ENCODE measurements at regions not wholly inside any gene's neighbourhood (a gene's known extent, or its start where the extent isn't known, plus 50 kb on each side); places are given as distances from the start of the nearest gene placed in this dataset.
A peak's percentile ranks its signal among the peaks of the same experiment; 100 is the strongest.
"Not testable (repeated sequence)": the region's sequence is repeated elsewhere in the genome, so short reads cannot be mapped to it uniquely, and the experiment has no call there.

DNA sequence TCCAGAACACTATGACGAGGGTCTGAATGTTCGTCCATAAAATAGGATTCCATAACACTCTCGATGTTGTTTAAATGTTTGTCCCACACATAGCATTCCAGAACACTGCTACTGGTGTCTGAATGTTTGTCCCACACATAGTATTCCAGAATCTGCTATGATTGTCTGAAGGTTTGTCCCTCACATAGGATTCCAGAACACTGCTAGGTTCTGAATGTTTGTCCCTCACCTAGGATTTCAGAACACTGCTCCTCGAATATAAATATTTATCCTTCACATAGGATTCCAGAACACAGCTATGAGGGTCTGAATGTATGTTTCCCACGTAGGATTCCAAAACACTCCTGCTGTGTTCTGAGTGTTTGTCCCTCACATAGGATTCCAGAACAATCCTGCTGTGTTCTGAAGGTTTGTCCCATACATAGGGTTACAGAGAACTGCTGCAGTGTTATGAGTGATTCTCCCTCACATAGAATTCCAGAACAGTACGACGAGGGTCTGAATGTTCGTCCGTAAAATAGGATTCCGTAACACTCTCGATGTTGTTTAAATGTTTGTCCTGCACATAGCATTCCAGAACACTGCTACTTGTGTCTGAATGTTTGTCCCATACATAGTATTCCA lies 215.3 kb downstream of the FOXD4L6 start:
- Histone ChIP-seq H3K9ac (ENCODE audit: low read length in 2 of 2) (no peak overlapping the region), H3K4me3 (ENCODE audit: low read length in 2 of 2) (peak overlapping the region in 1 of 2 donors; percentile 2), H3K27me3 (ENCODE audit: control insufficient read depth in 1 of 2, insufficient read depth in 2 of 2, low read length in 2 of 2) (peaks cover 0 to 6% of the 10 kb centered on the region in 2 donors), H3K9me3 (ENCODE audit: control insufficient read depth in 2 of 2, low read length in 2 of 2) (peaks cover 76 to 82% of the 10 kb centered on the region in 2 donors), H3K27ac (ENCODE audit: low read length) (no peak overlapping the region), H3K4me1 (ENCODE audit: control insufficient read depth, insufficient read depth, low read length) (no peaks in the 10 kb centered on the region), H3K36me3 (ENCODE audit: control insufficient read depth in 2 of 2, insufficient read depth in 2 of 2, low read length in 2 of 2) (peaks cover 0 to 3% of the 10 kb centered on the region in 2 donors)

- peaks cover 82 to 87% of the 10 kb centered on the region in 2 donors for H3K9me3 ChIP-seq (ENCODE audit: control insufficient read depth in 2 of 2, low read length in 2 of 2)
- H3K27me3 ChIP-seq (ENCODE audit: control insufficient read depth in 1 of 2, insufficient read depth in 2 of 2, low read length in 2 of 2); H3K4me1 ChIP-seq (ENCODE audit: control insufficient read depth, insufficient read depth, low read length); H3K9ac ChIP-seq (ENCODE audit: low read length in 2 of 2); H3K27ac ChIP-seq (ENCODE audit: low read length); H3K36me3 ChIP-seq (ENCODE audit: control insufficient read depth in 2 of 2, insufficient read depth in 2 of 2, low read length in 2 of 2): not testable (repeated sequence)
- H3K4me3 ChIP-seq (ENCODE audit: low read length in 2 of 2), result peak overlapping the region in 1 of 2 donors; percentile 2
Observed at GRCh38 chr9:40912679-40913078, 215.8 kb downstream of the FOXD4L6 start.

DNA sequence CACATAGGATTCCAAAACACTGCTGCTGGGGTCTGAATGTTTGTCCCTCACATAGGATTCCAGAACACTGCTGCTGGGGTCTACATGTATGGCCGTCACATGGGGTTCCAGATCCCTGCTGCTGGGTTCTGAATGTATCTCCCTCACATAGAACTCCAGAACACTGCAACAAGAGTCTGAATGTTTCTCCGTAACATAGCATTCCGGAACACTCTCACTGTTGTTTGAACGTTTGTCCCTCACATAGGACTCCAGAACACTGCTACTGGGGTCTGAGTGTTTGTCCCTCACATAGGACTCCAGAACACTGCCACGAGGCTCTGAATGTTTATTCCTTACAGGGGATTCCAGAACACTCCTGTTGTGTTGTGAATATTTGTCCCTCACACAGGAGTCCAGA lies 216.8 kb downstream of the FOXD4L6 start:
- H3K9me3 ChIP-seq (ENCODE audit: control insufficient read depth in 2 of 2, low read length in 2 of 2), result peaks cover 91 to 97% of the 10 kb centered on the region in 2 donors
- no peak overlapping the region for H3K27ac ChIP-seq (ENCODE audit: low read length)

GRCh38 chr9:40910995-40911394 lies 217.5 kb downstream of the FOXD4L6 start:
- not testable (repeated sequence) for H3K27me3 ChIP-seq (ENCODE audit: control insufficient read depth in 1 of 2, insufficient read depth in 2 of 2, low read length in 2 of 2); H3K9ac ChIP-seq (ENCODE audit: low read length in 2 of 2); H3K27ac ChIP-seq (ENCODE audit: low read length); H3K4me1 ChIP-seq (ENCODE audit: control insufficient read depth, insufficient read depth, low read length); H3K36me3 ChIP-seq (ENCODE audit: control insufficient read depth in 2 of 2, insufficient read depth in 2 of 2, low read length in 2 of 2)
- H3K9me3 ChIP-seq (ENCODE audit: control insufficient read depth in 2 of 2, low read length in 2 of 2), result peaks cover 94 to 96% of the 10 kb centered on the region in 2 donors
- H3K4me3 ChIP-seq (ENCODE audit: low read length in 2 of 2), result peak overlapping the region; percentile 16 to 20

More for the DNA sequence above, 216.8 kb downstream of the FOXD4L6 start:
- H3K4me3 ChIP-seq (ENCODE audit: low read length in 2 of 2), result peak overlapping the region in 1 of 2 donors; percentile 8
- H3K9ac ChIP-seq (ENCODE audit: low read length in 2 of 2), result no peak overlapping the region
- peaks cover 0 to 6% of the 10 kb centered on the region in 2 donors for H3K27me3 ChIP-seq (ENCODE audit: control insufficient read depth in 1 of 2, insufficient read depth in 2 of 2, low read length in 2 of 2)
- H3K36me3 ChIP-seq (ENCODE audit: control insufficient read depth in 2 of 2, insufficient read depth in 2 of 2, low read length in 2 of 2), result peaks cover 0 to 3% of the 10 kb centered on the region in 2 donors
- H3K4me1 ChIP-seq (ENCODE audit: control insufficient read depth, insufficient read depth, low read length), result no peaks in the 10 kb centered on the region

DNA sequence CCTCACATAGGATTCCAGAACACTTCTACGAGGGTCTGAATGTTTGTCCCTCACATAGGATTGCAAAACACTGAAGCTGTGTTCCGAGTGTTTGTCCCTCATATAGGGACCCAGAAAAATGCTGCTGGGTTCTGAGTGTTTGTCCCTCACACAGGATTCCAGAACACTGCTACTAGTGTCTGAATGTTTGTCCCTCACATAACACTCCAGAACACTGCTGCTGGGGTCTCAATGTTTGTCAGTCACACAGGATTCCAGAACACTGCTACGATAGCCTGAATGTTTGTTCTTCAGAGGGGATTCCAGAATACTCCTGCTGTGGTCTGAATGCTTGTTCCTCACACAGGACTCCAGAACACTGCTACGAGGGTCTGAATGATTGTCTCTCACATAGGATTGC lies 218.7 kb downstream of the FOXD4L6 start:
- H3K27ac ChIP-seq (ENCODE audit: low read length), result no peak overlapping the region
- H3K27me3 ChIP-seq (ENCODE audit: control insufficient read depth in 1 of 2, insufficient read depth in 2 of 2, low read length in 2 of 2), result peaks cover 0 to 6% of the 10 kb centered on the region in 2 donors
- no peak overlapping the region for H3K9ac ChIP-seq (ENCODE audit: low read length in 2 of 2)
- H3K9me3 ChIP-seq (ENCODE audit: control insufficient read depth in 2 of 2, low read length in 2 of 2), result peaks cover 91 to 94% of the 10 kb centered on the region in 2 donors
- no peaks in the 10 kb centered on the region for H3K4me1 ChIP-seq (ENCODE audit: control insufficient read depth, insufficient read depth, low read length)
- peak overlapping the region in 1 of 2 donors; percentile 20 for H3K4me3 ChIP-seq (ENCODE audit: low read length in 2 of 2)
- peaks cover 0 to under 1% of the 10 kb centered on the region in 2 donors for H3K36me3 ChIP-seq (ENCODE audit: control insufficient read depth in 2 of 2, insufficient read depth in 2 of 2, low read length in 2 of 2)

- H3K27me3 ChIP-seq (ENCODE audit: control insufficient read depth in 1 of 2, insufficient read depth in 2 of 2, low read length in 2 of 2); H3K9ac ChIP-seq (ENCODE audit: low read length in 2 of 2); H3K36me3 ChIP-seq (ENCODE audit: control insufficient read depth in 2 of 2, insufficient read depth in 2 of 2, low read length in 2 of 2); H3K4me1 ChIP-seq (ENCODE audit: control insufficient read depth, insufficient read depth, low read length); H3K27ac ChIP-seq (ENCODE audit: low read length): not testable (repeated sequence)
- Histone ChIP-seq H3K9me3 (ENCODE audit: control insufficient read depth in 2 of 2, low read length in 2 of 2) (peaks cover 88% of the 10 kb centered on the region in 2 donors), H3K4me3 (ENCODE audit: low read length in 2 of 2) (peak overlapping the region in 1 of 2 donors; percentile 20)
Observed at GRCh38 chr9:40909111-40909510, 219.4 kb downstream of the FOXD4L6 start.

DNA sequence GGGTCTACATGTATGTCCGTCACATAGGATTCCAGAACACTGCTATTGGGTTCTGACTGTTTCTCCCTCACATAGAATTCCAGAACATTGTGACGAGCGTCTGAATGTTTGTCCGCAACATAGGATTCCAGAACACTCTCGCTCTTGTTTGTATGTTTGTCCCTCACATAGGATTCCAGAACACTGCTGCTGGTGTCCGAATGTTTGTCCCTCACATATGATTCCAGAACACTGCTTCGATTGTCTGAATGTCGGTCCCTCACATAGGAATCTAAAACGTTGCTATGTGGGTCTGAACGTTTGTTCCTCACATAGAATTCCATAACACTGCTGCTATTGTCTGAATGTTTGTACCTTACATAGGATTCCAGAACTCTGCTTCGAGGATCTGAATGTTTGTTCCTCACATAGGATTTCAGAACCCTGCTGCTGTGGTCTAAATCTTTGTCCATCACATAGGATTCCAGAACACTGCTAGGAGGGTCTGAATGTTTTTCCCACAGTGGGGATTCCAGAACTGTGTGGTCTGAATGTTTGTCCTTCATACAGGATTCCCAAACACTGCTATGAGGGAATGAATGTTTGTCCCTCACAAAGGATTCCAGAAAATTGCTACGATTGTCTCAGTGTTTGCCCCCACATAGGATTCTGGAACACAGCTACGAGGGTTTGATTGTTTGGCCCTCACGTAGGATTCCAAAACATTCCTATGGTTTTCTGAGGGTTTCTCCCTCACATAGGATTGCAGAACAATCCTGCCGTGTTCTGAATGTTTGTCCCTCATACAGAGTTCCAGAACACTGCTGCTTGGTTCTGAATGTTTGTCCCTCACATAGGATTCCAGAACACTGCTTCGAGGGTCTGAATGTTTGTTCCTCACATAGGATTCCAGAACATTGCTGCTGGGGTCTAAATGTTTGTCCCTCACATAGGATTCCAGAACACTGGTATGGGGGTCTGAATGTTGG lies 220.5 kb downstream of the FOXD4L6 start:
- Histone ChIP-seq H3K4me3 (ENCODE audit: low read length in 2 of 2) (peak overlapping the region in 1 of 2 donors; percentile 20), H3K9me3 (ENCODE audit: control insufficient read depth in 2 of 2, low read length in 2 of 2) (peaks cover 77 to 83% of the 10 kb centered on the region in 2 donors)

DNA sequence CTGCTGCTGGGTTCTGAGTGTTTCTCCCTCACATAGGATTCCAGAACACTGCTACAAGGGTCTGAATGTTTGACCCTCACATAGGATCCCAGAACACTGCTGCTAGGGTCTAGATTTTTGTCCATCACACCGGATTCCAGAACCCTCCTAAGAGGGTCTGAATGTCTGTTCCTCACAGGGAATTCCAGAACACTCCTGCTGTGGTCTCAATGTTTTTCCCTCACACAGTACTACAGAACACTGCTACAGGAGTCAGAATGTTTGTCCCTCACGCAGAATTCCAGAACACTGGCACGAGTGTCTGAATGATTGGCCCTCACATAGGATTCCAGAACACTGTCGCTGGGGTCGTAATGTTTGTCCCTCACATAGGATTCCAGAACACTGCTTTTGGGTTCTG lies 221.6 kb downstream of the FOXD4L6 start:
- not testable (repeated sequence) for H3K9ac ChIP-seq (ENCODE audit: low read length in 2 of 2); H3K4me1 ChIP-seq (ENCODE audit: control insufficient read depth, insufficient read depth, low read length); H3K36me3 ChIP-seq (ENCODE audit: control insufficient read depth in 2 of 2, insufficient read depth in 2 of 2, low read length in 2 of 2); H3K27ac ChIP-seq (ENCODE audit: low read length); H3K4me3 ChIP-seq (ENCODE audit: low read length in 2 of 2); H3K27me3 ChIP-seq (ENCODE audit: control insufficient read depth in 1 of 2, insufficient read depth in 2 of 2, low read length in 2 of 2)
- peaks cover 69 to 73% of the 10 kb centered on the region in 2 donors for H3K9me3 ChIP-seq (ENCODE audit: control insufficient read depth in 2 of 2, low read length in 2 of 2)

More for the DNA sequence above, 220.5 kb downstream of the FOXD4L6 start:
- Histone ChIP-seq H3K36me3 (ENCODE audit: control insufficient read depth in 2 of 2, insufficient read depth in 2 of 2, low read length in 2 of 2) (no peaks in the 10 kb centered on the region), H3K4me1 (ENCODE audit: control insufficient read depth, insufficient read depth, low read length) (no peaks in the 10 kb centered on the region), H3K9ac (ENCODE audit: low read length in 2 of 2) (no peak overlapping the region), H3K27ac (ENCODE audit: low read length) (no peak overlapping the region), H3K27me3 (ENCODE audit: control insufficient read depth in 1 of 2, insufficient read depth in 2 of 2, low read length in 2 of 2) (peaks cover 0 to 2% of the 10 kb centered on the region in 2 donors)

- Histone ChIP-seq H3K9me3 (ENCODE audit: control insufficient read depth in 2 of 2, low read length in 2 of 2) (peaks cover 12 to 36% of the 10 kb centered on the region in 2 donors), H3K4me3 (ENCODE audit: low read length in 2 of 2) (peak overlapping the region in 1 of 2 donors; percentile 0)
- not testable (repeated sequence) for H3K27ac ChIP-seq (ENCODE audit: low read length); H3K4me1 ChIP-seq (ENCODE audit: control insufficient read depth, insufficient read depth, low read length); H3K27me3 ChIP-seq (ENCODE audit: control insufficient read depth in 1 of 2, insufficient read depth in 2 of 2, low read length in 2 of 2); H3K9ac ChIP-seq (ENCODE audit: low read length in 2 of 2); H3K36me3 ChIP-seq (ENCODE audit: control insufficient read depth in 2 of 2, insufficient read depth in 2 of 2, low read length in 2 of 2)
Observed at GRCh38 chr9:40892315-40892714, 236.2 kb downstream of the FOXD4L6 start.

DNA sequence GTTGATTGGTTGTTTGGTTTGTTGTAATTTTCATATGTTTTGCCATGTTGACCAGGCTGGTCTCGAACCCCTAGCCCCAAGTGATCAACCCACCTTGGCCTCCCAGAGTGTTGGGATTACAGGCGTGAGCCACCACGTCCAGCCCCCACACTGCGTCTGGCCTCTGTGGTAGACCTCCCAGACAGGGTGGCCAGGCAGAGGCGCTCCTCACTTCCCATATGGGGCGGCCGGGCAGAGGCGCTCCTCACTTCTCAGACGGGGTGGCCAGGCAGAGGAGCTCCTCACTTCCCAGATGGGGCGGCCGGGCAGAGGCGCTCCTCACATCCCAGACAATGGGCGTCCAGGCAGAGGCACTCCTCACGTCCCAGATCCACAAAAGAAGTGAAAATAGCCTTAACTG lies 242.6 kb downstream of the FOXD4L6 start:
- not testable (repeated sequence) for H3K27me3 ChIP-seq (ENCODE audit: control insufficient read depth in 1 of 2, insufficient read depth in 2 of 2, low read length in 2 of 2); H3K4me1 ChIP-seq (ENCODE audit: control insufficient read depth, insufficient read depth, low read length); H3K9ac ChIP-seq (ENCODE audit: low read length in 2 of 2); H3K4me3 ChIP-seq (ENCODE audit: low read length in 2 of 2); H3K27ac ChIP-seq (ENCODE audit: low read length); H3K36me3 ChIP-seq (ENCODE audit: control insufficient read depth in 2 of 2, insufficient read depth in 2 of 2, low read length in 2 of 2)
- H3K9me3 ChIP-seq (ENCODE audit: control insufficient read depth in 2 of 2, low read length in 2 of 2), result peaks cover 2 to 60% of the 10 kb centered on the region in 2 donors

All from stomach smooth muscle (tissue), 2 donors.